Neutrophil (primary cell): ENCODE measurements at regions not wholly inside any gene's neighbourhood (a gene's known extent, or its start where the extent isn't known, plus 50 kb on each side); places are given as distances from the start of the nearest gene placed in this dataset.
"Not testable (repeated sequence)": the region's sequence is repeated elsewhere in the genome, so short reads cannot be mapped to it uniquely, and the experiment has no call there.

Source experiments
- H3K27ac ChIP-seq: fragments of 200-600 bp; sonication (generic); 2 replicates; pipeline ENCODE4 v1.5.1; 2016; ENCODE audit warnings: mild to moderate bottlenecking, moderate library complexity
- H3K27me3 ChIP-seq: fragments of 200-600 bp; sonication (generic); 2 replicates; pipeline ENCODE4 v1.6.0; 2016; ENCODE audit warnings: mild to moderate bottlenecking
- H3K36me3 ChIP-seq: fragments of 200-600 bp; sonication (generic); 2 replicates; pipeline ENCODE4 v1.5.1; 2017
- H3K4me1 ChIP-seq, 2 experiments: fragments of 200-600 bp in 1 of 2; sonication (generic) in 1 of 2; 1 replicate in 1 of 2; 2 replicates in 1 of 2; pipeline versions ENCODE4 v1.5.1 to v1.6.1; 2013 to 2016; ENCODE audit warnings: low read depth in 1 of 2, low read length in 1 of 2, mild to moderate bottlenecking in 1 of 2, moderate library complexity in 1 of 2; ENCODE audit not compliant: control insufficient read depth in 1 of 2, insufficient read depth in 1 of 2
- H3K4me3 ChIP-seq, 2 experiments: fragments of 200-600 bp in 1 of 2; sonication (generic) in 1 of 2; 1 replicate in 1 of 2; 2 replicates in 1 of 2; pipeline ENCODE4 v1.5.1; 2013 to 2016; ENCODE audit warnings: low read depth in 1 of 2, low read length in 1 of 2, mild to moderate bottlenecking in 1 of 2, moderate library complexity in 1 of 2
- H3K9me3 ChIP-seq: fragments of 200-600 bp; sonication (generic); 2 replicates; pipeline ENCODE4 v1.5.1; 2016
- TF ChIP-seq, protein P1 (sequence below): fragments of 200-600 bp; sonication (generic); IDR thresholded peaks from 2 replicates; pipeline ENCODE4 v1.5.1; 2016; ENCODE audit warnings: antibody characterized with exemption

DNA sequence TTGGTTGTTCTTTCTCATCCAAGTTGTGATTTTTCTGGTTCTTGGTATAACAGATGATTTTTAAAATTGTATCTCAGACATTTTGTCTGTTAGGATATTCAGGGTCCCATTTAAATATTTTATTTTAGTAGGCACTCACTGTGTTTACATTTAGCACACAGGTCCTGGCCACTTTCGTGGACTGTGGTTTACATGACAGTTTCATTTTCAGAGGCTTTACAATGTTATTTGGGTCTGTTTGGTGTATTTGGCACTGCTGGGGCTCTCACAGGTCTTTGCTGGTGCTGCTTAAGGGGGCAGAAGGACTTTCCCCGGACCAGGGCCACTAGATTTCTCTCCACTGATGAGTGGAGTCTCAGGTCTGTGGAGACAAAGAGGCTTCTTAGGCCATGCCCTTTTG is 75.5 kb upstream of the TGM3 start:
- Histone ChIP-seq H3K4me3 (no peak overlapping the region), H3K36me3 (no peaks in the 10 kb centered on the region), H3K9me3 (no peaks in the 10 kb centered on the region), H3K4me1 (peaks cover 14 to 19% of the 10 kb centered on the region in 2 experiments), H3K27me3 (no peaks in the 10 kb centered on the region), H3K27ac (no peak overlapping the region)
- TF ChIP-seq, protein P1, sequence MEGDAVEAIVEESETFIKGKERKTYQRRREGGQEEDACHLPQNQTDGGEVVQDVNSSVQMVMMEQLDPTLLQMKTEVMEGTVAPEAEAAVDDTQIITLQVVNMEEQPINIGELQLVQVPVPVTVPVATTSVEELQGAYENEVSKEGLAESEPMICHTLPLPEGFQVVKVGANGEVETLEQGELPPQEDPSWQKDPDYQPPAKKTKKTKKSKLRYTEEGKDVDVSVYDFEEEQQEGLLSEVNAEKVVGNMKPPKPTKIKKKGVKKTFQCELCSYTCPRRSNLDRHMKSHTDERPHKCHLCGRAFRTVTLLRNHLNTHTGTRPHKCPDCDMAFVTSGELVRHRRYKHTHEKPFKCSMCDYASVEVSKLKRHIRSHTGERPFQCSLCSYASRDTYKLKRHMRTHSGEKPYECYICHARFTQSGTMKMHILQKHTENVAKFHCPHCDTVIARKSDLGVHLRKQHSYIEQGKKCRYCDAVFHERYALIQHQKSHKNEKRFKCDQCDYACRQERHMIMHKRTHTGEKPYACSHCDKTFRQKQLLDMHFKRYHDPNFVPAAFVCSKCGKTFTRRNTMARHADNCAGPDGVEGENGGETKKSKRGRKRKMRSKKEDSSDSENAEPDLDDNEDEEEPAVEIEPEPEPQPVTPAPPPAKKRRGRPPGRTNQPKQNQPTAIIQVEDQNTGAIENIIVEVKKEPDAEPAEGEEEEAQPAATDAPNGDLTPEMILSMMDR, result no peak

DNA sequence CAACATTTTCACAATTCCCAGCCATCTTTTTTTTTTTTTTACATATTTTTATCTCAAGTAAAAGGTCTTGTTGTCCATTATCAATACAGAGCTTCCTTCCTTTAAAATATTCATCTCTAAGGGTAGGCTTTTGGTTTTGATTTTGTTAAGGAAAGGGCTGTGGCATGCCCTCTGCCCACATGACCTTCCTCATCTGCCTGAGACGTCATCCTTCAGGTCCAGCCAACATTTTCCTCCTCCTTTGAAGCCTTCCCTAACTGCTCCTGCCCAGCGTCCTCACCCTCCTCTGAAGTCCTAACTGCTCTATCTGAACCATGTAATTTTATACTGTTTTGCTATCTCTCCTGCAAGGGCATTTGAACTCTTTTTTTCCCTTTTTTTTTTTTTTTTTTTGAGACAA is 73.9 kb upstream of the TGM3 start:
- Histone ChIP-seq H3K36me3 (no peaks in the 10 kb centered on the region), H3K27ac (no peak overlapping the region)
- TF ChIP-seq, protein P1, result no peak

DNA sequence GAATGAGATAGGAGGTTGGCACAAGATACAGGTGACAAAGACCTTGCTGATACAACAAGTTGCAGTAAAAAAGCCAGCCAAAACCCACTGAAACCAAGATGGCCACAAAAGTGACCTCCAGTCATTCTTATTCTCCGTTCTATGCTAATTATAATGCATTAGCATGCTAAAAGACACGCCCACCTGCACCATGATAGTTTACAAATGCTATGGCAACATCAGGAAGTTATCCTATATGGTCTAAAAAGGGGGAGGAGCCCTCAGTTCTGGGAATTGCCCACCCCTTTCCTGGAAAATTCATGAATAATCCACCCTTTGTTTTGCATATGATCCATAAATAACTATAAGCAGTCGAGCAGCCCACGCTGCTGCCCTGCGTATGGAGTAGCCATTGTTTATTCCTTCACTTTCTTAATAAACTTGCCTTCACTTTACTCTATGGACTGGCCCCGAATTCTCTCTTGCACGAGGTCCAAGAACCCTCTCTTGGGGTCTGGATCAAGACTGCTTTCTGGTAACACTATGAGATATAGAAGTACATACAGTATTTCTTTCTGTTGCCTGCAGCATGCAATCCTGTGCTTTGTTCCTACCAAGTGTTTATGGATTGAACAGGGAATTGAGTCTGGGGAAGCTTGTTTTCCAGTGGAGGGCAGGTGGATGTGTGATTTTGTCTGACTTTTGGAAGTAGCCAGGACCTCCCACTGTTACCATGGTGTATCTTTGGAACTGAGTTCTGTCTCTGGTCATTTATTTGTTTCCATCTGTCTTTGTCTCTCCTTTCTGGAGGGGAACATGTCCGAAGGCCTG is 72.0 kb upstream of the TGM3 start:
- Histone ChIP-seq H3K4me1 (peaks cover 1 to 3% of the 10 kb centered on the region in 2 experiments), H3K27ac (no peak overlapping the region), H3K36me3 (no peaks in the 10 kb centered on the region), H3K4me3 (no peak overlapping the region), H3K27me3 (no peaks in the 10 kb centered on the region), H3K9me3 (no peaks in the 10 kb centered on the region)
- TF ChIP-seq, protein P1, result no peak

More for the DNA sequence above, 73.9 kb upstream of the TGM3 start:
- Histone ChIP-seq H3K4me1 (peaks cover 14 to 19% of the 10 kb centered on the region in 2 experiments), H3K4me3 (no peak overlapping the region), H3K27me3 (no peaks in the 10 kb centered on the region), H3K9me3 (no peaks in the 10 kb centered on the region)

DNA sequence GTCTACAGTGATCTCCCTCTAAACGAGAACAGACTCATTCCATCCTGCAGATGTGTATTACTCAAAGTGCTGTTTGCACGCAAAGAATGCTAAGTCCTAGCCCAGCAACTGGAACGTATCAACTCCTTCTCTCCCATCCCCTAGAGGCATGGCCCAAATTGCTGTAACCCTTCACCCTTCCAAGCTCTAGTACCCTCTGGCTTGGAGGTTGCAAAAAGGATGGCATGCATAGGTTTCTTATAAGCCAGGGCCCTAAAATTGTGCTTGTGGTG is 71.5 kb upstream of the TGM3 start:
- no peaks in the 10 kb centered on the region for H3K9me3 ChIP-seq

DNA sequence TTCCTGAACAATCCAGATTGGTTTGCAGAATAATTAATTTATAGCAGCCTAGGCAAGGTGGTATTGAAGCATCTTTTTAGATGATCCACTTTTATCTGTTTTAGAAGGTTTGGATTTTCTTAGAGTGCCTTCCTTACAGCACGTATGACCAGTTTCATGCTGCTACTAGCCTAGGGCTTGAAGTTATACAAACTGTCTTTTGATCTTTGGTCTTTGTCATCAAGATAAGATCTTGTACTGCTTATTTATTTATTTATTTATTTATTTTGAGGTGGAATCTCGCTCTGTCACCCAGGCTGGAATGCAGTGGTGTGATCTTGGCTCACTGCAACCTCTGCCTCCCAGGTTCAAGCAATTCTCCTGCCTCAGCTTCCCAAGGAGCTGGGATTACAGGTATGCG is 68.5 kb upstream of the TGM3 start:
- not testable (repeated sequence) for H3K27ac ChIP-seq, H3K36me3 ChIP-seq

More for the DNA sequence above, 71.5 kb upstream of the TGM3 start:
- H3K36me3 ChIP-seq, result no peaks in the 10 kb centered on the region
- no peaks in the 10 kb centered on the region for H3K27me3 ChIP-seq
- no peak overlapping the region for H3K27ac ChIP-seq
- H3K4me3 ChIP-seq, result no peak overlapping the region
- H3K4me1 ChIP-seq, result no peaks in the 10 kb centered on the region
- TF ChIP-seq, protein P1, result no peak

DNA sequence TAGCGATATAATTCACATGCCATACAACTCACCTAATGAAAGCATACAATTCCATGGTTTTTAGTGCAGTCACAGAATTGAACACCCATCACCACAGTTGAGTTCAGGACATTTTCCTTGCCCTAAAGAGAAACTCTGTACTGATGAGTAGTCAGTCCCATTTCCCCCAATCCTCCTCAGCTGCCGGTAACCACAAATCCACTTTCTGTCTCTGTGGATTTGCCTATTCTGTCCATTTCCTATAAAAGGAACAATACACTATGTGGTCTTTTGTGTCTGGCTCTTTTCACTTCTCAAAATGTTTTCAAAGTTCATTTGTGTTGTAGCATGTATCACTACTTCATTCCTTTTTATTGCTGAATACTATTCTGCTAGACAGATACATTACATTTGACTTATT is 67.9 kb upstream of the TGM3 start:
- H3K4me3 ChIP-seq, result no peak overlapping the region
- TF ChIP-seq, protein P1, result no peak
- H3K27ac ChIP-seq, result no peak overlapping the region
- no peaks in the 10 kb centered on the region for H3K4me1 ChIP-seq
- no peaks in the 10 kb centered on the region for H3K9me3 ChIP-seq
- no peaks in the 10 kb centered on the region for H3K36me3 ChIP-seq
- no peaks in the 10 kb centered on the region for H3K27me3 ChIP-seq

More for the DNA sequence above, 68.5 kb upstream of the TGM3 start:
- H3K27me3 ChIP-seq, H3K4me3 ChIP-seq, H3K4me1 ChIP-seq, H3K9me3 ChIP-seq: not testable (repeated sequence)
